ENCODE measurements at regions not wholly inside any gene's neighbourhood (a gene's known extent, or its start where the extent isn't known, plus 50 kb on each side); places are given as distances from the start of the nearest gene placed in this dataset.

GRCh38 chr4:36786519-36786918 is 458.0 kb upstream of the NWD2 start:
- Histone ChIP-seq H3K9me3 (no peaks in the 10 kb centered on the region), H3K27ac (no peak overlapping the region), H3K4me3 (no peak overlapping the region), H3K4me1 (no peaks in the 10 kb centered on the region), H3K27me3 (no peaks in the 10 kb centered on the region), H3K36me3 (no peaks in the 10 kb centered on the region)
- intact Hi-C loops (cut with DNase I; ENCODE audit: low total_unique reads): no loop called here
- no peak for DNase-seq (ENCODE audit: low spot score in 2 of 2)
- TF ChIP-seq POLR2A (IDR thresholded peaks at IDR 0.05) (no peak), CTCF (IDR thresholded peaks at IDR 0.05) (no peak), POLR2AphosphoS5 (IDR thresholded peaks at IDR 0.05) (no peak)

GRCh38 chr4:36794716-36795115 is 449.8 kb upstream of the NWD2 start:
- Histone ChIP-seq H3K4me1 (no peaks in the 10 kb centered on the region), H3K36me3 (no peaks in the 10 kb centered on the region), H3K27me3 (no peaks in the 10 kb centered on the region), H3K27ac (no peak overlapping the region), H3K4me3 (no peak overlapping the region), H3K9me3 (no peaks in the 10 kb centered on the region)
- intact Hi-C loops (cut with DNase I; ENCODE audit: low total_unique reads): no loop called here
- DNase-seq (ENCODE audit: low spot score in 2 of 2): no peak
- TF ChIP-seq POLR2AphosphoS5 (IDR thresholded peaks at IDR 0.05) (no peak), POLR2A (IDR thresholded peaks at IDR 0.05) (no peak), CTCF (IDR thresholded peaks at IDR 0.05) (no peak)

- Histone ChIP-seq H3K27me3 (no peaks in the 10 kb centered on the region), H3K36me3 (no peaks in the 10 kb centered on the region), H3K27ac (no peak overlapping the region), H3K9me3 (no peaks in the 10 kb centered on the region), H3K4me1 (no peaks in the 10 kb centered on the region), H3K4me3 (no peak overlapping the region)
- intact Hi-C loops (cut with DNase I; ENCODE audit: low total_unique reads): no loop called here
- no peak for DNase-seq (ENCODE audit: low spot score in 2 of 2)
- TF ChIP-seq CTCF (IDR thresholded peaks at IDR 0.05): no peak
Observed at GRCh38 chr4:36812149-36812548, 432.4 kb upstream of the NWD2 start.

- Histone ChIP-seq H3K27ac (no peak overlapping the region), H3K27me3 (no peaks in the 10 kb centered on the region), H3K9me3 (no peaks in the 10 kb centered on the region), H3K36me3 (no peaks in the 10 kb centered on the region), H3K4me1 (no peaks in the 10 kb centered on the region), H3K4me3 (no peak overlapping the region)
- intact Hi-C loops (cut with DNase I; ENCODE audit: low total_unique reads): no loop called here
- DNase-seq (ENCODE audit: low spot score in 2 of 2): no peak
- TF ChIP-seq POLR2AphosphoS5 (IDR thresholded peaks at IDR 0.05) (no peak), POLR2A (IDR thresholded peaks at IDR 0.05) (no peak), CTCF (IDR thresholded peaks at IDR 0.05) (no peak)
Observed at GRCh38 chr4:36815536-36815935, 429.0 kb upstream of the NWD2 start.

GRCh38 chr4:36823199-36823967 is 421.2 kb upstream of the NWD2 start:
- DNase-seq (ENCODE audit: low spot score in 2 of 2): no peak
- no peaks in the 10 kb centered on the region for H3K36me3 ChIP-seq

More at GRCh38 chr4:36823199-36823967, 421.2 kb upstream of the NWD2 start:
- Histone ChIP-seq H3K9me3 (no peaks in the 10 kb centered on the region), H3K4me1 (no peaks in the 10 kb centered on the region), H3K27me3 (no peaks in the 10 kb centered on the region), H3K27ac (no peak overlapping the region), H3K4me3 (no peak overlapping the region)
- no peak for TF ChIP-seq CTCF (IDR thresholded peaks at IDR 0.05)
- TF ChIP-seq POLR2A (IDR thresholded peaks at IDR 0.05): no peak
- TF ChIP-seq POLR2AphosphoS5 (IDR thresholded peaks at IDR 0.05): no peak
- intact Hi-C loops (cut with DNase I; ENCODE audit: low total_unique reads): no loop called here
